Liver (tissue), 8 donors: ENCODE measurements at regions not wholly inside any gene's neighbourhood (a gene's known extent, or its start where the extent isn't known, plus 50 kb on each side); places are given as distances from the start of the nearest gene placed in this dataset.

Experiments
- DNase-seq: peaks from one replicate; pipeline ENCODE4 v3.0.0-alpha.2; 2017; ENCODE audit warnings: low spot score
- H3K27ac ChIP-seq, 2 donors: one replicate each; pipeline ENCODE4 v1.7.0; 2013; ENCODE audit warnings: inconsistent platforms in 2 of 2, low read length in 2 of 2, control low read depth in 1 of 2, low read depth in 1 of 2, mild to moderate bottlenecking in 1 of 2
- H3K27me3 ChIP-seq, 4 donors: one replicate each; pipeline versions ENCODE4 v1.6.1 to v1.7.0; 2013; ENCODE audit warnings: low read length in 3 of 4, inconsistent platforms in 1 of 4, mild to moderate bottlenecking in 1 of 4, moderate library complexity in 1 of 4; ENCODE audit not compliant: control insufficient read depth in 4 of 4, insufficient read depth in 4 of 4
- H3K36me3 ChIP-seq, 4 donors: one replicate each; pipeline versions ENCODE4 v1.6.1 to v1.7.0; 2013; ENCODE audit warnings: low read length in 3 of 4, mild to moderate bottlenecking in 3 of 4, low read depth in 1 of 4, moderate library complexity in 1 of 4; ENCODE audit not compliant: control insufficient read depth in 4 of 4, insufficient read depth in 3 of 4
- H3K4me1 ChIP-seq, 4 donors: one replicate each; pipeline versions ENCODE4 v1.6.1 to v1.7.0; 2013; ENCODE audit warnings: low read length in 3 of 4, mild to moderate bottlenecking in 3 of 4, moderate library complexity in 1 of 4; ENCODE audit not compliant: control insufficient read depth in 4 of 4, insufficient read depth in 4 of 4
- H3K4me3 ChIP-seq, 3 donors: one replicate each; pipeline versions ENCODE4 v1.6.1 to v1.7.0; 2013; ENCODE audit warnings: low read length in 3 of 3, control low read depth in 1 of 3, low read depth in 1 of 3, mild to moderate bottlenecking in 1 of 3
- H3K9ac ChIP-seq, 2 donors: one replicate each; pipeline ENCODE4 v1.7.0; 2013; ENCODE audit warnings: low read length in 2 of 2, mild to moderate bottlenecking in 2 of 2, moderate library complexity in 2 of 2, control low read depth in 1 of 2, low read depth in 1 of 2
- H3K9me3 ChIP-seq, 4 donors: one replicate each; pipeline versions ENCODE4 v1.6.1 to v1.7.0; 2013; ENCODE audit warnings: low read length in 3 of 4; ENCODE audit not compliant: control insufficient read depth in 4 of 4
- EGR1 ChIP-seq, 2 donors: IDR thresholded peaks; 2 replicates each; pipeline ENCODE4 v1.6.1; 2016 to 2018; ENCODE audit warnings: antibody characterized with exemption in 2 of 2, low read depth in 2 of 2
- FOXA1 ChIP-seq: IDR thresholded peaks from 2 replicates; pipeline ENCODE4 v1.6.1; 2016; ENCODE audit warnings: antibody characterized with exemption
- FOXA2 ChIP-seq: IDR thresholded peaks from 2 replicates; pipeline ENCODE4 v1.6.1; 2016; ENCODE audit warnings: antibody characterized with exemption
- HNF4A ChIP-seq, 2 donors: conservative IDR thresholded peaks; 2 replicates each; pipeline ENCODE4 v1.6.1; 2016; ENCODE audit warnings: antibody characterized with exemption in 2 of 2, mild to moderate bottlenecking in 2 of 2
- HNF4G ChIP-seq: IDR thresholded peaks from 2 replicates; pipeline ENCODE4 v1.6.1; 2016; ENCODE audit warnings: antibody characterized with exemption
- JUND ChIP-seq, 2 donors: IDR thresholded peaks; 2 replicates each; pipeline ENCODE4 v1.6.1; 2016; ENCODE audit warnings: antibody characterized with exemption in 2 of 2
- NR2F2 ChIP-seq: IDR thresholded peaks from 2 replicates; pipeline ENCODE4 v1.6.1; 2016; ENCODE audit warnings: antibody characterized with exemption
- RAD21 ChIP-seq, 2 donors: IDR thresholded peaks; 2 replicates each; pipeline ENCODE4 v1.6.1; 2016; ENCODE audit warnings: antibody characterized with exemption in 2 of 2, mild to moderate bottlenecking in 2 of 2
- TAF1 ChIP-seq: conservative IDR thresholded peaks from 2 replicates; pipeline ENCODE4 v1.6.1; 2016; ENCODE audit warnings: antibody characterized with exemption, mild to moderate bottlenecking
- whole genome bisulfite sequencing: extraction: QIAGEN DNeasy Blood & Tissue Kit; methylation state at CpG from one replicate; pipeline ENCODE4 v1.1.7; 2013; 5-methylcytosine and 5-hydroxymethylcytosine counted together
- TF ChIP-seq, protein P1 (sequence below): fragments of 150-350 bp; IDR thresholded peaks from 2 replicates; pipeline ENCODE4 v1.5.1; 2017; ENCODE audit warnings: improper control_type of control experiment, low read depth, low read length; ENCODE audit not compliant: missing input control
- TF ChIP-seq, protein P2 (sequence below): IDR thresholded peaks from 2 replicates; pipeline ENCODE4 v1.6.1; 2016; ENCODE audit warnings: antibody characterized with exemption
- TF ChIP-seq, protein P3 (sequence below): IDR thresholded peaks from 2 replicates; pipeline ENCODE4 v1.6.1; 2016; ENCODE audit warnings: antibody characterized with exemption
- TF ChIP-seq, protein P4 (sequence below): IDR thresholded peaks from 2 replicates; pipeline ENCODE4 v1.6.1; 2016; ENCODE audit warnings: antibody characterized with exemption, mild to moderate bottlenecking
- TF ChIP-seq, protein P5 (sequence below): IDR thresholded peaks from 2 replicates; pipeline ENCODE4 v1.6.1; 2016; ENCODE audit warnings: antibody characterized with exemption
- donor health status: healthy.
- donor health status: healthy.
- donor health status: healthy.
- donor health status: healthy.
- donor health status: healthy.

DNA sequence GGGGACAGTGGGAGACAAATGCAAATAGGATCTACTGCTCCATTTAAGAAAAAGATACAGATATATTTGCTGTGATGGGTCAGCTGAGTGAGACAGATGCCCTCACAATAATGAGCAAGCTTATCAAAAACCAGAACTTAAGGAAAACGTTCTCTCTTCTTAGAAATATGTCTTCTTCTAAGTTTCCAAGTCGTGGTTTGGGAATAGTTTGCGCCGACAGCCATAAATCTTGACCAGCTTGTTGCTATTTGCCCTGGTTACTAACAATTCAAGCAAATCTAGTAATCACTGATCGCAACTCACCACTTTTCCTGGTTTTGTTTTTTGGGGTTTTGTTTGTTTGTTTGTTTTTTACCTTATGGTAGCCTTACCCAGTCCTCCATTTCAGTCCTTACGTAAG is 67.6 kb upstream of the GUCY1A1 start (continued):
- TF ChIP-seq, protein P1, sequence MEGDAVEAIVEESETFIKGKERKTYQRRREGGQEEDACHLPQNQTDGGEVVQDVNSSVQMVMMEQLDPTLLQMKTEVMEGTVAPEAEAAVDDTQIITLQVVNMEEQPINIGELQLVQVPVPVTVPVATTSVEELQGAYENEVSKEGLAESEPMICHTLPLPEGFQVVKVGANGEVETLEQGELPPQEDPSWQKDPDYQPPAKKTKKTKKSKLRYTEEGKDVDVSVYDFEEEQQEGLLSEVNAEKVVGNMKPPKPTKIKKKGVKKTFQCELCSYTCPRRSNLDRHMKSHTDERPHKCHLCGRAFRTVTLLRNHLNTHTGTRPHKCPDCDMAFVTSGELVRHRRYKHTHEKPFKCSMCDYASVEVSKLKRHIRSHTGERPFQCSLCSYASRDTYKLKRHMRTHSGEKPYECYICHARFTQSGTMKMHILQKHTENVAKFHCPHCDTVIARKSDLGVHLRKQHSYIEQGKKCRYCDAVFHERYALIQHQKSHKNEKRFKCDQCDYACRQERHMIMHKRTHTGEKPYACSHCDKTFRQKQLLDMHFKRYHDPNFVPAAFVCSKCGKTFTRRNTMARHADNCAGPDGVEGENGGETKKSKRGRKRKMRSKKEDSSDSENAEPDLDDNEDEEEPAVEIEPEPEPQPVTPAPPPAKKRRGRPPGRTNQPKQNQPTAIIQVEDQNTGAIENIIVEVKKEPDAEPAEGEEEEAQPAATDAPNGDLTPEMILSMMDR = no peak
- TF ChIP-seq JUND (IDR thresholded peaks at IDR 0.05) (no peak), TAF1 (no peak), HNF4G (no peak)
- TF ChIP-seq, protein P2, sequence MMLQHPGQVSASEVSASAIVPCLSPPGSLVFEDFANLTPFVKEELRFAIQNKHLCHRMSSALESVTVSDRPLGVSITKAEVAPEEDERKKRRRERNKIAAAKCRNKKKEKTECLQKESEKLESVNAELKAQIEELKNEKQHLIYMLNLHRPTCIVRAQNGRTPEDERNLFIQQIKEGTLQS = no peak

DNA sequence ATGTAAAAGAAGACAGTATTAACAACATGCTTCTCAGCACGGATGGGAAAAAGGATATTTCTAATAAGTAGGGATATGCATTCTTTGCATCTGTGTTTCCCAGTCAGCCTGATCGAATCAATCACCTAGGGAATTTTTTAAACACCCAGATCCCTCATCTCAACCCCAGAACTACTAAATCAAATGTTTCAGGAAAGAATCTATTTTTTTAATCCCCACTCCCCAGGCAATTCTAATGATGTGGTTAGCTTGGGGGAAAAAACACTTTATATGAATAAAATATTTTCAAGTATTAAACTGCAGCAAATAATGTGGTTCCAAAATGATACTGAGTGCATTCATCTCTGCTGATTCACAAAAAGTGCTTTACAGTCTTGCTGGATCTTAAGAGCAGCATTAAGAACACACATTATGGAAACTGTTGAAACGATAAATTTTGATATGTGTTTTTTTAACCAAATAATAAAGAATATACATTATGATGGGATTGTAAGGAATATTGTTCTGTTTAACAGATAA is 68.7 kb upstream of the GUCY1A1 start:
- no peak overlapping the region for H3K9ac ChIP-seq
- H3K27ac ChIP-seq = no peak overlapping the region
- no peaks in the 10 kb centered on the region for H3K27me3 ChIP-seq
- H3K4me1 ChIP-seq = peaks cover 0 to 8% (median 0%) of the 10 kb centered on the region in 4 donors
- 69% methylated on average over 3 of the region's 3 CpGs for WGBS
- DNase-seq = no peak
- no peaks in the 10 kb centered on the region for H3K9me3 ChIP-seq
- TF ChIP-seq, protein P3, sequence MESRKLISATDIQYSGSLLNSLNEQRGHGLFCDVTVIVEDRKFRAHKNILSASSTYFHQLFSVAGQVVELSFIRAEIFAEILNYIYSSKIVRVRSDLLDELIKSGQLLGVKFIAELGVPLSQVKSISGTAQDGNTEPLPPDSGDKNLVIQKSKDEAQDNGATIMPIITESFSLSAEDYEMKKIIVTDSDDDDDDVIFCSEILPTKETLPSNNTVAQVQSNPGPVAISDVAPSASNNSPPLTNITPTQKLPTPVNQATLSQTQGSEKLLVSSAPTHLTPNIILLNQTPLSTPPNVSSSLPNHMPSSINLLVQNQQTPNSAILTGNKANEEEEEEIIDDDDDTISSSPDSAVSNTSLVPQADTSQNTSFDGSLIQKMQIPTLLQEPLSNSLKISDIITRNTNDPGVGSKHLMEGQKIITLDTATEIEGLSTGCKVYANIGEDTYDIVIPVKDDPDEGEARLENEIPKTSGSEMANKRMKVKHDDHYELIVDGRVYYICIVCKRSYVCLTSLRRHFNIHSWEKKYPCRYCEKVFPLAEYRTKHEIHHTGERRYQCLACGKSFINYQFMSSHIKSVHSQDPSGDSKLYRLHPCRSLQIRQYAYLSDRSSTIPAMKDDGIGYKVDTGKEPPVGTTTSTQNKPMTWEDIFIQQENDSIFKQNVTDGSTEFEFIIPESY = no peak
- TF ChIP-seq FOXA1 (no peak), RAD21 (IDR thresholded peaks at IDR 0.05) (no peak), NR2F2 (no peak), JUND (IDR thresholded peaks at IDR 0.05) (no peak), TAF1 (no peak), HNF4G (no peak), HNF4A (conservative IDR thresholded peaks at IDR 0.05) (no peak), EGR1 (IDR thresholded peaks at IDR 0.05; ENCODE audit: low read depth in 2 of 2) (no peak), FOXA2 (no peak)
- TF ChIP-seq, protein P4, sequence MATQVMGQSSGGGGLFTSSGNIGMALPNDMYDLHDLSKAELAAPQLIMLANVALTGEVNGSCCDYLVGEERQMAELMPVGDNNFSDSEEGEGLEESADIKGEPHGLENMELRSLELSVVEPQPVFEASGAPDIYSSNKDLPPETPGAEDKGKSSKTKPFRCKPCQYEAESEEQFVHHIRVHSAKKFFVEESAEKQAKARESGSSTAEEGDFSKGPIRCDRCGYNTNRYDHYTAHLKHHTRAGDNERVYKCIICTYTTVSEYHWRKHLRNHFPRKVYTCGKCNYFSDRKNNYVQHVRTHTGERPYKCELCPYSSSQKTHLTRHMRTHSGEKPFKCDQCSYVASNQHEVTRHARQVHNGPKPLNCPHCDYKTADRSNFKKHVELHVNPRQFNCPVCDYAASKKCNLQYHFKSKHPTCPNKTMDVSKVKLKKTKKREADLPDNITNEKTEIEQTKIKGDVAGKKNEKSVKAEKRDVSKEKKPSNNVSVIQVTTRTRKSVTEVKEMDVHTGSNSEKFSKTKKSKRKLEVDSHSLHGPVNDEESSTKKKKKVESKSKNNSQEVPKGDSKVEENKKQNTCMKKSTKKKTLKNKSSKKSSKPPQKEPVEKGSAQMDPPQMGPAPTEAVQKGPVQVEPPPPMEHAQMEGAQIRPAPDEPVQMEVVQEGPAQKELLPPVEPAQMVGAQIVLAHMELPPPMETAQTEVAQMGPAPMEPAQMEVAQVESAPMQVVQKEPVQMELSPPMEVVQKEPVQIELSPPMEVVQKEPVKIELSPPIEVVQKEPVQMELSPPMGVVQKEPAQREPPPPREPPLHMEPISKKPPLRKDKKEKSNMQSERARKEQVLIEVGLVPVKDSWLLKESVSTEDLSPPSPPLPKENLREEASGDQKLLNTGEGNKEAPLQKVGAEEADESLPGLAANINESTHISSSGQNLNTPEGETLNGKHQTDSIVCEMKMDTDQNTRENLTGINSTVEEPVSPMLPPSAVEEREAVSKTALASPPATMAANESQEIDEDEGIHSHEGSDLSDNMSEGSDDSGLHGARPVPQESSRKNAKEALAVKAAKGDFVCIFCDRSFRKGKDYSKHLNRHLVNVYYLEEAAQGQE = no peak
- TF ChIP-seq, protein P2 = no peak
- TF ChIP-seq, protein P5, sequence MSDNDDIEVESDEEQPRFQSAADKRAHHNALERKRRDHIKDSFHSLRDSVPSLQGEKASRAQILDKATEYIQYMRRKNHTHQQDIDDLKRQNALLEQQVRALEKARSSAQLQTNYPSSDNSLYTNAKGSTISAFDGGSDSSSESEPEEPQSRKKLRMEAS = no peak
- TF ChIP-seq, protein P1 = no peak
- no peaks in the 10 kb centered on the region for H3K36me3 ChIP-seq
- H3K4me3 ChIP-seq = no peak overlapping the region
